Astrocyte (in vitro differentiated cells and primary cell): ENCODE measurements at regions not wholly inside any gene's neighbourhood (a gene's known extent, or its start where the extent isn't known, plus 50 kb on each side); places are given as distances from the start of the nearest gene placed in this dataset.

Experiments
- DNase-seq: peaks from one replicate; pipeline ENCODE4 v3.0.0-alpha.2; 2010; ENCODE audit warnings: low read depth
- FAIRE-seq: peaks from 2 replicates; lab custom pipeline; 2011; peaks lifted over from hg19 to GRCh38; lab: Jason Lieb, UNC
- H2AFZ ChIP-seq: 2 replicates; pipeline ENCODE4 v1.6.0; 2012; ENCODE audit warnings: low read depth, low read length, inconsistent platforms
- H3K27ac ChIP-seq: 2 replicates; pipeline ENCODE4 v1.5.1; 2011; ENCODE audit warnings: low read depth, low read length, inconsistent platforms
- H3K27me3 ChIP-seq: 2 replicates; pipeline ENCODE4 v1.6.0; 2011; ENCODE audit warnings: low read length, inconsistent platforms; ENCODE audit not compliant: insufficient read depth
- H3K36me3 ChIP-seq: 2 replicates; pipeline ENCODE4 v1.5.1; 2011; ENCODE audit warnings: low read length, inconsistent platforms; ENCODE audit not compliant: insufficient read depth
- H3K4me1 ChIP-seq: 2 replicates; pipeline ENCODE4 v1.5.1; 2011; ENCODE audit warnings: low read length, inconsistent platforms; ENCODE audit not compliant: insufficient read depth
- H3K4me2 ChIP-seq: 2 replicates; pipeline ENCODE4 v1.6.0; 2012; ENCODE audit warnings: low read length, inconsistent platforms
- H3K4me3 ChIP-seq: 2 replicates; pipeline ENCODE4 v1.5.1; 2011; ENCODE audit warnings: low read depth, mild to moderate bottlenecking, low read length, inconsistent platforms; ENCODE audit not compliant: insufficient read depth
- H3K79me2 ChIP-seq: 2 replicates; pipeline ENCODE4 v1.6.0; 2012; ENCODE audit warnings: mild to moderate bottlenecking, low read length, inconsistent platforms; ENCODE audit not compliant: insufficient read depth
- H3K9ac ChIP-seq: 2 replicates; pipeline ENCODE4 v1.6.0; 2012; ENCODE audit warnings: mild to moderate bottlenecking, low read length, inconsistent platforms
- H3K9me3 ChIP-seq: 2 replicates; pipeline ENCODE4 v1.5.1; 2012; ENCODE audit warnings: low read depth, mild to moderate bottlenecking, low read length, inconsistent platforms; ENCODE audit not compliant: insufficient read depth
- H4K20me1 ChIP-seq: 2 replicates; pipeline ENCODE4 v1.6.0; 2012; ENCODE audit warnings: low read length, inconsistent platforms; ENCODE audit not compliant: insufficient read depth
- H3K27ac Mint-ChIP-seq: one replicate; pipeline ENCODE4 v1.8.0; 2021; ENCODE audit warnings: mild to moderate bottlenecking, mixed read lengths; ENCODE audit not compliant: unreplicated experiment
- H3K27me3 Mint-ChIP-seq: one replicate; pipeline ENCODE4 v1.8.0; 2021; ENCODE audit warnings: low read depth, mixed read lengths; ENCODE audit not compliant: unreplicated experiment
- H3K36me3 Mint-ChIP-seq: one replicate; pipeline ENCODE4 v1.8.0; 2021; ENCODE audit warnings: low read depth, mixed read lengths; ENCODE audit not compliant: unreplicated experiment
- H3K4me1 Mint-ChIP-seq: one replicate; pipeline ENCODE4 v1.8.0; 2021; ENCODE audit warnings: low read depth, mixed read lengths; ENCODE audit not compliant: unreplicated experiment
- H3K4me3 Mint-ChIP-seq: one replicate; pipeline ENCODE4 v1.8.0; 2021; ENCODE audit warnings: mild to moderate bottlenecking, moderate library complexity, mixed read lengths; ENCODE audit not compliant: unreplicated experiment
- H3K9me3 Mint-ChIP-seq: one replicate; pipeline ENCODE4 v1.8.0; 2021; ENCODE audit warnings: mild to moderate bottlenecking, mixed read lengths; ENCODE audit not compliant: unreplicated experiment
- EZH2 ChIP-seq: IDR thresholded peaks from 2 replicates; pipeline ENCODE4 v1.6.1; 2012; ENCODE audit warnings: mild to moderate bottlenecking, low read length, inconsistent platforms; ENCODE audit not compliant: insufficient read depth
- TF ChIP-seq, protein P1 (sequence below): IDR thresholded peaks from 2 replicates; pipeline ENCODE4 v1.5.1; 2011; ENCODE audit warnings: low read depth, mild to moderate bottlenecking, inconsistent platforms, low read length, moderate library complexity; ENCODE audit not compliant: insufficient read depth

DNA sequence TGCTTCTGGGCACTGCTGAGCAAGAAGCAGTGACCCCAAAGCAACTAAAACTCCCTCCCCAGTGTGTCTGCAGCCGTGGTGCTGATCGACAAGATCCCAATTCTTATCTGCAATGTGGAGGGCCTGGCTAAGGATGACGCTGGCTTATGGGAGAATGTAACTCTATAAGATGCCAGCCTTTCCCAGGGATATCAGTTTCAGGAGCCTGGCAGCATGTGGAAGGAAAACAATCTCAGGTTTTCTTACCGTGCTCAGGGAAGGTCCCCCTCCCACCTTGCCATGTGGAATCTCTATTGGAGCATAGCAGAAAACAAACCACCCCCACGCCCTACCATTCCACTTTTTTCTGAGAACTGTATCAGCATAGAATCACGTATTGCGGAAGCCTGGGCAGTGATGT is 87.7 kb upstream of the PTPN3 start:
- FAIRE-seq = no peak
- H3K4me1 Mint-ChIP-seq = peaks cover 1% of the 10 kb centered on the region

DNA sequence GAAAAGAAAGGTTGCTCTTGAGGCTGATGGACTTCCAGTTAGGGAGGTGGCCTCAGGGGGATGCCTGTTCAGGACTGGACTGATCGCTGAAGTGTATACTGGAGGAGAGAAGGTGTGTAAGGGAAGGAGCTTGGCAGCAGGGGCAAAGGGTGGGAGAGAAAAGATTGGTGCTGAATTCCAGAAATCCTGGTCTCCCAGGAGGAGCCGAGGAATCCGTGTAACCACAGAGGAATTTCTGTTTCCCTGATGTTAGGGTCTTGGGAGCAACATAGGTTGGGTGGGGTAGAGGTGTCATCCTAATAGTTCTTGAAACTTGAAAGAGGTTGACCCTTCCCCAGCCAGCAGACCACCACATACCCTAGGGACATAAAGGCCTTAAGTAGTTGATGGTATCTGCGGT is 88.9 kb upstream of the PTPN3 start:
- Mint-ChIP-seq H3K9me3 (peaks cover 8% of the 10 kb centered on the region), H3K4me1 (peaks cover 1% of the 10 kb centered on the region), H3K4me3 (no peak overlapping the region), H3K27ac (no peak overlapping the region), H3K27me3 (peaks cover 16% of the 10 kb centered on the region), H3K36me3 (no peaks in the 10 kb centered on the region)
- Histone ChIP-seq H3K4me3 (no peak overlapping the region), H3K27ac (no peak overlapping the region), H3K36me3 (no peaks in the 10 kb centered on the region), H4K20me1 (no peaks in the 10 kb centered on the region), H3K4me1 (no peaks in the 10 kb centered on the region), H3K27me3 (peaks cover 13% of the 10 kb centered on the region), H3K9ac (no peak overlapping the region), H2AFZ (no peak overlapping the region), H3K9me3 (peaks cover 5% of the 10 kb centered on the region), H3K79me2 (no peaks in the 10 kb centered on the region), H3K4me2 (no peak overlapping the region)
- no peak for TF ChIP-seq EZH2
- TF ChIP-seq, protein P1, sequence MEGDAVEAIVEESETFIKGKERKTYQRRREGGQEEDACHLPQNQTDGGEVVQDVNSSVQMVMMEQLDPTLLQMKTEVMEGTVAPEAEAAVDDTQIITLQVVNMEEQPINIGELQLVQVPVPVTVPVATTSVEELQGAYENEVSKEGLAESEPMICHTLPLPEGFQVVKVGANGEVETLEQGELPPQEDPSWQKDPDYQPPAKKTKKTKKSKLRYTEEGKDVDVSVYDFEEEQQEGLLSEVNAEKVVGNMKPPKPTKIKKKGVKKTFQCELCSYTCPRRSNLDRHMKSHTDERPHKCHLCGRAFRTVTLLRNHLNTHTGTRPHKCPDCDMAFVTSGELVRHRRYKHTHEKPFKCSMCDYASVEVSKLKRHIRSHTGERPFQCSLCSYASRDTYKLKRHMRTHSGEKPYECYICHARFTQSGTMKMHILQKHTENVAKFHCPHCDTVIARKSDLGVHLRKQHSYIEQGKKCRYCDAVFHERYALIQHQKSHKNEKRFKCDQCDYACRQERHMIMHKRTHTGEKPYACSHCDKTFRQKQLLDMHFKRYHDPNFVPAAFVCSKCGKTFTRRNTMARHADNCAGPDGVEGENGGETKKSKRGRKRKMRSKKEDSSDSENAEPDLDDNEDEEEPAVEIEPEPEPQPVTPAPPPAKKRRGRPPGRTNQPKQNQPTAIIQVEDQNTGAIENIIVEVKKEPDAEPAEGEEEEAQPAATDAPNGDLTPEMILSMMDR = no peak
- no peak for DNase-seq
- no peak for FAIRE-seq

More for the DNA sequence above, 87.7 kb upstream of the PTPN3 start:
- Histone ChIP-seq H3K4me1 (no peaks in the 10 kb centered on the region), H3K27me3 (peaks cover 13% of the 10 kb centered on the region), H3K79me2 (no peaks in the 10 kb centered on the region), H2AFZ (no peak overlapping the region), H3K9me3 (peaks cover 5% of the 10 kb centered on the region), H3K36me3 (no peaks in the 10 kb centered on the region), H3K4me2 (no peak overlapping the region), H3K9ac (no peak overlapping the region), H4K20me1 (no peaks in the 10 kb centered on the region), H3K4me3 (no peak overlapping the region), H3K27ac (no peak overlapping the region)
- TF ChIP-seq EZH2 = no peak
- TF ChIP-seq, protein P1 = no peak
- peaks cover 8% of the 10 kb centered on the region for H3K9me3 Mint-ChIP-seq
- H3K27me3 Mint-ChIP-seq = peaks cover 16% of the 10 kb centered on the region
- H3K4me3 Mint-ChIP-seq = no peak overlapping the region
- no peak for DNase-seq
- no peak overlapping the region for H3K27ac Mint-ChIP-seq
- H3K36me3 Mint-ChIP-seq = no peaks in the 10 kb centered on the region

DNA sequence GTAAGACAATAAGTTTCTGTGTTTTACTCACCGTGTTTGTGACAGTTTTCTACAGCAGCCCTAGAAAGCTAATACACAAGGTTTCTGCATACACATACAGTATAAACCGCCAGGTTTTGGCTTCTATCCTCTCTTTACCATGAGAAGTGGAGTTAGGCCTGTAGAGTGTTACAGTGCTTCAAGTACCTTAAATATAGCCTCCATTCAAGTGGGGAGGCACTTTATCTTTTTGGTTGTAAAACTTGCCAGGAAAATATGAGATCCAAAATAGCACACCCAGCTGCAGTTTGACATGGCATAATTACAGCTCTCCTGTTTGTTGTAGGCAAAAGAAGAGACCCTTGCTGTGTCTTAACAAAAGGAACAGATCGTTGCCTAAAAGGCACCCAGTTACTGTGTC is 90.3 kb upstream of the PTPN3 start:
- no peaks in the 10 kb centered on the region for H3K36me3 Mint-ChIP-seq
- Histone ChIP-seq H3K4me2 (no peak overlapping the region), H3K27me3 (peaks cover 16% of the 10 kb centered on the region), H3K4me1 (no peaks in the 10 kb centered on the region), H4K20me1 (no peaks in the 10 kb centered on the region), H2AFZ (no peak overlapping the region), H3K9ac (no peak overlapping the region), H3K36me3 (no peaks in the 10 kb centered on the region), H3K9me3 (peaks cover 5% of the 10 kb centered on the region), H3K4me3 (no peak overlapping the region), H3K79me2 (no peaks in the 10 kb centered on the region), H3K27ac (no peak overlapping the region)
- H3K4me3 Mint-ChIP-seq = no peak overlapping the region
- peaks cover 1% of the 10 kb centered on the region for H3K4me1 Mint-ChIP-seq
- peaks cover 16% of the 10 kb centered on the region for H3K27me3 Mint-ChIP-seq
- DNase-seq (no peak), FAIRE-seq (no peak)
- no peak overlapping the region for H3K27ac Mint-ChIP-seq
- peaks cover 8% of the 10 kb centered on the region for H3K9me3 Mint-ChIP-seq
- no peak for TF ChIP-seq EZH2
- TF ChIP-seq, protein P1 = no peak
